Astrocyte (in vitro differentiated cells and primary cell): ENCODE measurements at regions not wholly inside any gene's neighbourhood (a gene's known extent, or its start where the extent isn't known, plus 50 kb on each side); places are given as distances from the start of the nearest gene placed in this dataset.
A peak's percentile ranks its signal among the peaks of the same experiment; 100 is the strongest.

Experiments
- DNase-seq: peaks from one replicate; pipeline ENCODE4 v3.0.0-alpha.2; 2010; ENCODE audit warnings: low read depth
- FAIRE-seq: peaks from 2 replicates; lab custom pipeline; 2011; peaks lifted over from hg19 to GRCh38; lab: Jason Lieb, UNC
- H2AFZ ChIP-seq: 2 replicates; pipeline ENCODE4 v1.6.0; 2012; ENCODE audit warnings: low read depth, low read length, inconsistent platforms
- H3K27ac ChIP-seq: 2 replicates; pipeline ENCODE4 v1.5.1; 2011; ENCODE audit warnings: low read depth, low read length, inconsistent platforms
- H3K27me3 ChIP-seq: 2 replicates; pipeline ENCODE4 v1.6.0; 2011; ENCODE audit warnings: low read length, inconsistent platforms; ENCODE audit not compliant: insufficient read depth
- H3K36me3 ChIP-seq: 2 replicates; pipeline ENCODE4 v1.5.1; 2011; ENCODE audit warnings: low read length, inconsistent platforms; ENCODE audit not compliant: insufficient read depth
- H3K4me1 ChIP-seq: 2 replicates; pipeline ENCODE4 v1.5.1; 2011; ENCODE audit warnings: low read length, inconsistent platforms; ENCODE audit not compliant: insufficient read depth
- H3K4me2 ChIP-seq: 2 replicates; pipeline ENCODE4 v1.6.0; 2012; ENCODE audit warnings: low read length, inconsistent platforms
- H3K4me3 ChIP-seq: 2 replicates; pipeline ENCODE4 v1.5.1; 2011; ENCODE audit warnings: low read depth, mild to moderate bottlenecking, low read length, inconsistent platforms; ENCODE audit not compliant: insufficient read depth
- H3K79me2 ChIP-seq: 2 replicates; pipeline ENCODE4 v1.6.0; 2012; ENCODE audit warnings: mild to moderate bottlenecking, low read length, inconsistent platforms; ENCODE audit not compliant: insufficient read depth
- H3K9ac ChIP-seq: 2 replicates; pipeline ENCODE4 v1.6.0; 2012; ENCODE audit warnings: mild to moderate bottlenecking, low read length, inconsistent platforms
- H3K9me3 ChIP-seq: 2 replicates; pipeline ENCODE4 v1.5.1; 2012; ENCODE audit warnings: low read depth, mild to moderate bottlenecking, low read length, inconsistent platforms; ENCODE audit not compliant: insufficient read depth
- H4K20me1 ChIP-seq: 2 replicates; pipeline ENCODE4 v1.6.0; 2012; ENCODE audit warnings: low read length, inconsistent platforms; ENCODE audit not compliant: insufficient read depth
- H3K27ac Mint-ChIP-seq: one replicate; pipeline ENCODE4 v1.8.0; 2021; ENCODE audit warnings: mild to moderate bottlenecking, mixed read lengths; ENCODE audit not compliant: unreplicated experiment
- H3K27me3 Mint-ChIP-seq: one replicate; pipeline ENCODE4 v1.8.0; 2021; ENCODE audit warnings: low read depth, mixed read lengths; ENCODE audit not compliant: unreplicated experiment
- H3K36me3 Mint-ChIP-seq: one replicate; pipeline ENCODE4 v1.8.0; 2021; ENCODE audit warnings: low read depth, mixed read lengths; ENCODE audit not compliant: unreplicated experiment
- H3K4me1 Mint-ChIP-seq: one replicate; pipeline ENCODE4 v1.8.0; 2021; ENCODE audit warnings: low read depth, mixed read lengths; ENCODE audit not compliant: unreplicated experiment
- H3K4me3 Mint-ChIP-seq: one replicate; pipeline ENCODE4 v1.8.0; 2021; ENCODE audit warnings: mild to moderate bottlenecking, moderate library complexity, mixed read lengths; ENCODE audit not compliant: unreplicated experiment
- H3K9me3 Mint-ChIP-seq: one replicate; pipeline ENCODE4 v1.8.0; 2021; ENCODE audit warnings: mild to moderate bottlenecking, mixed read lengths; ENCODE audit not compliant: unreplicated experiment
- EZH2 ChIP-seq: IDR thresholded peaks from 2 replicates; pipeline ENCODE4 v1.6.1; 2012; ENCODE audit warnings: mild to moderate bottlenecking, low read length, inconsistent platforms; ENCODE audit not compliant: insufficient read depth
- TF ChIP-seq, protein P1 (sequence below): IDR thresholded peaks from 2 replicates; pipeline ENCODE4 v1.5.1; 2011; ENCODE audit warnings: low read depth, mild to moderate bottlenecking, inconsistent platforms, low read length, moderate library complexity; ENCODE audit not compliant: insufficient read depth

DNA sequence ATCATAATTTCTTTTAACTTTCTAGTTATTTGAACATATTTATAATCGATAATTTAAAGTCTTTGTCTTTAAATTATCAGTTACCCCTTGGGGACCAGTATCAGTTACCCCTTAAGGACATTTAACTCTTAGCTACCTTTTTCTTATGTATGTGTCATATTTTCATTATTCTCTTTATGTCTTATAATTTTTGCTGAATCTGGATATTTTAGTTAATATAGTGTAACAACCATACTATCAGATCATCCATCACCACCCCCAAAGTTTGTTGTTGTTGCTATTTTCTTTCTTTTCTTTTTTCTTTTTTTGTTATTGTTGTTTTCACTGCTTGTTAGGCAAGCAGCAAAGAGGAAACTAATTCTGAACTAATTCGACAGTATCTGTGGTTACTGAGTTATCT is 57.0 kb upstream of the TNFSF18 start:
- H3K27ac ChIP-seq = no peak overlapping the region
- no peaks in the 10 kb centered on the region for H3K79me2 ChIP-seq
- no peak overlapping the region for H3K4me3 ChIP-seq
- H3K4me1 Mint-ChIP-seq = no peaks in the 10 kb centered on the region
- no peaks in the 10 kb centered on the region for H4K20me1 ChIP-seq
- no peak overlapping the region for H3K4me2 ChIP-seq
- H3K27me3 ChIP-seq = no peaks in the 10 kb centered on the region
- H3K4me3 Mint-ChIP-seq = no peak overlapping the region
- H3K27me3 Mint-ChIP-seq = no peaks in the 10 kb centered on the region
- peaks cover 15% of the 10 kb centered on the region for H3K9me3 ChIP-seq
- H3K9ac ChIP-seq = no peak overlapping the region
- H3K27ac Mint-ChIP-seq = no peak overlapping the region
- FAIRE-seq = no peak
- H3K4me1 ChIP-seq = no peaks in the 10 kb centered on the region
- no peak for DNase-seq
- H3K36me3 ChIP-seq = no peaks in the 10 kb centered on the region
- H2AFZ ChIP-seq = no peak overlapping the region
- peaks cover 2% of the 10 kb centered on the region for H3K36me3 Mint-ChIP-seq
- H3K9me3 Mint-ChIP-seq = peaks cover 11% of the 10 kb centered on the region
- no peak for TF ChIP-seq EZH2
- TF ChIP-seq, protein P1, sequence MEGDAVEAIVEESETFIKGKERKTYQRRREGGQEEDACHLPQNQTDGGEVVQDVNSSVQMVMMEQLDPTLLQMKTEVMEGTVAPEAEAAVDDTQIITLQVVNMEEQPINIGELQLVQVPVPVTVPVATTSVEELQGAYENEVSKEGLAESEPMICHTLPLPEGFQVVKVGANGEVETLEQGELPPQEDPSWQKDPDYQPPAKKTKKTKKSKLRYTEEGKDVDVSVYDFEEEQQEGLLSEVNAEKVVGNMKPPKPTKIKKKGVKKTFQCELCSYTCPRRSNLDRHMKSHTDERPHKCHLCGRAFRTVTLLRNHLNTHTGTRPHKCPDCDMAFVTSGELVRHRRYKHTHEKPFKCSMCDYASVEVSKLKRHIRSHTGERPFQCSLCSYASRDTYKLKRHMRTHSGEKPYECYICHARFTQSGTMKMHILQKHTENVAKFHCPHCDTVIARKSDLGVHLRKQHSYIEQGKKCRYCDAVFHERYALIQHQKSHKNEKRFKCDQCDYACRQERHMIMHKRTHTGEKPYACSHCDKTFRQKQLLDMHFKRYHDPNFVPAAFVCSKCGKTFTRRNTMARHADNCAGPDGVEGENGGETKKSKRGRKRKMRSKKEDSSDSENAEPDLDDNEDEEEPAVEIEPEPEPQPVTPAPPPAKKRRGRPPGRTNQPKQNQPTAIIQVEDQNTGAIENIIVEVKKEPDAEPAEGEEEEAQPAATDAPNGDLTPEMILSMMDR = no peak

- FAIRE-seq (no peak), DNase-seq (no peak)
- Mint-ChIP-seq H3K4me1 (no peaks in the 10 kb centered on the region), H3K27ac (peak overlapping the region; percentile 18), H3K36me3 (peaks cover under 1% of the 10 kb centered on the region), H3K27me3 (no peaks in the 10 kb centered on the region), H3K4me3 (no peak overlapping the region), H3K9me3 (peaks cover 9% of the 10 kb centered on the region)
- Histone ChIP-seq H3K27ac (no peak overlapping the region), H3K4me3 (no peak overlapping the region), H3K79me2 (no peaks in the 10 kb centered on the region), H3K9ac (no peak overlapping the region), H3K4me2 (no peak overlapping the region), H3K4me1 (no peaks in the 10 kb centered on the region), H3K9me3 (peaks cover 13% of the 10 kb centered on the region), H3K36me3 (no peaks in the 10 kb centered on the region), H4K20me1 (no peaks in the 10 kb centered on the region), H3K27me3 (no peaks in the 10 kb centered on the region), H2AFZ (no peak overlapping the region)
- TF ChIP-seq, protein P1 = no peak
- TF ChIP-seq EZH2 = no peak
These were observed 52.3 kb upstream of the TNFSF18 start for GRCh38 chr1:173103006-173103405.

DNA sequence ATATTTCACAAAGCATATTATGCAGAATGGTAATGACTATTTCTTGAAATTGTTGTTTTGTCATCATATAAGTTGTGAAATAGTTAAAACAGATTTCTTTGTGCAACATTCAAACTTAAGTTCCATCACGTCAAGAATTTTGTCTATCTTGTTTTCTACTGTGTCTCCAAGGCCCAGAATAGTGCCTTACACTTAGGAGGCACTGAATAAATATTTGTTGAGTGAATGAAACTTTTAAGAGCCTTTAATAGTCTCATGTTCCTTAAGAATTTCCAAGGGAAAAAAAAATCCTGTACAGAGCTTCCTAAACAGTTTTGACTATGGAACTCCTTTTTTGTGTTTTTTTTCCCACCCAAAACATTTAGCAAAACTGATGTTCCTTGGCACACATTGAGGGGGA is 50.8 kb upstream of the TNFSF18 start:
- FAIRE-seq = no peak
- no peak for DNase-seq
- TF ChIP-seq, protein P1 = no peak
- TF ChIP-seq EZH2 = no peak
- no peak overlapping the region for H3K4me3 ChIP-seq
- Mint-ChIP-seq H3K4me1 (peaks cover 3% of the 10 kb centered on the region), H3K27me3 (no peaks in the 10 kb centered on the region), H3K9me3 (peaks cover 2% of the 10 kb centered on the region), H3K36me3 (no peaks in the 10 kb centered on the region), H3K4me3 (no peak overlapping the region), H3K27ac (no peak overlapping the region)
- H3K9ac ChIP-seq = no peak overlapping the region
- no peaks in the 10 kb centered on the region for H3K27me3 ChIP-seq
- no peak overlapping the region for H3K27ac ChIP-seq
- no peaks in the 10 kb centered on the region for H3K79me2 ChIP-seq
- peaks cover 12% of the 10 kb centered on the region for H3K9me3 ChIP-seq
- H3K4me1 ChIP-seq = no peaks in the 10 kb centered on the region
- no peak overlapping the region for H2AFZ ChIP-seq
- no peaks in the 10 kb centered on the region for H3K36me3 ChIP-seq
- H3K4me2 ChIP-seq = no peak overlapping the region
- no peaks in the 10 kb centered on the region for H4K20me1 ChIP-seq
